ENCODE measurements at regions not wholly inside any gene's neighbourhood (a gene's known extent, or its start where the extent isn't known, plus 50 kb on each side); places are given as distances from the start of the nearest gene placed in this dataset.

GRCh38 chr13:21318891-21319532, 140.1 kb downstream of the ZDHHC20 start:
- no peaks in the 10 kb centered on the region for H3K4me1 Mint-ChIP-seq (ENCODE audit: low read depth)
- H3K4me3 Mint-ChIP-seq, result peak overlapping the region; percentile 60
- peaks cover 12% of the 10 kb centered on the region for H3K9me3 Mint-ChIP-seq
- H3K36me3 Mint-ChIP-seq (ENCODE audit: low read depth), result no peaks in the 10 kb centered on the region
- H3K27me3 Mint-ChIP-seq, result no peaks in the 10 kb centered on the region
- H3K27ac Mint-ChIP-seq, result no peak overlapping the region
- intact Hi-C loops (cut with micrococcal nuclease), result no loop called here

- Mint-ChIP-seq H3K4me3 (no peak overlapping the region), H3K27ac (no peak overlapping the region), H3K4me1 (ENCODE audit: low read depth) (no peaks in the 10 kb centered on the region), H3K27me3 (no peaks in the 10 kb centered on the region), H3K9me3 (peaks cover 12% of the 10 kb centered on the region), H3K36me3 (ENCODE audit: low read depth) (no peaks in the 10 kb centered on the region)
- intact Hi-C loops (cut with micrococcal nuclease), result no loop called here
These were observed 139.0 kb downstream of the ZDHHC20 start for GRCh38 chr13:21319869-21320641.

- H3K4me3 Mint-ChIP-seq, result no peak overlapping the region
- peaks cover 12% of the 10 kb centered on the region for H3K9me3 Mint-ChIP-seq
- H3K27ac Mint-ChIP-seq, result no peak overlapping the region
These were observed 138.5 kb downstream of the ZDHHC20 start for GRCh38 chr13:21320642-21321034.

GRCh38 chr13:21321269-21321668, 137.8 kb downstream of the ZDHHC20 start:
- H3K4me3 Mint-ChIP-seq, result no peak overlapping the region
- H3K27ac Mint-ChIP-seq, result no peak overlapping the region
- H3K36me3 Mint-ChIP-seq (ENCODE audit: low read depth), result no peaks in the 10 kb centered on the region
- peaks cover 12% of the 10 kb centered on the region for H3K9me3 Mint-ChIP-seq
- H3K27me3 Mint-ChIP-seq, result peaks cover 2% of the 10 kb centered on the region
- peaks cover 7% of the 10 kb centered on the region for H3K4me1 Mint-ChIP-seq (ENCODE audit: low read depth)
- intact Hi-C loops (cut with micrococcal nuclease), result no loop called here

More at GRCh38 chr13:21320642-21321034, 138.5 kb downstream of the ZDHHC20 start:
- H3K4me1 Mint-ChIP-seq (ENCODE audit: low read depth), result peaks cover under 1% of the 10 kb centered on the region
- H3K27me3 Mint-ChIP-seq, result no peaks in the 10 kb centered on the region
- no peaks in the 10 kb centered on the region for H3K36me3 Mint-ChIP-seq (ENCODE audit: low read depth)
- intact Hi-C loops (cut with micrococcal nuclease), result no loop called here

GRCh38 chr13:21322327-21322965, 136.7 kb downstream of the ZDHHC20 start:
- Mint-ChIP-seq H3K4me3 (no peak overlapping the region), H3K36me3 (ENCODE audit: low read depth) (no peaks in the 10 kb centered on the region), H3K9me3 (peaks cover 12% of the 10 kb centered on the region), H3K27ac (no peak overlapping the region), H3K27me3 (peaks cover 2% of the 10 kb centered on the region), H3K4me1 (ENCODE audit: low read depth) (peaks cover 9% of the 10 kb centered on the region)
- intact Hi-C loops (cut with micrococcal nuclease), result no loop called here
